Renal pelvis (tissue), 1 donor: ENCODE measurements at regions not wholly inside any gene's neighbourhood (a gene's known extent, or its start where the extent isn't known, plus 50 kb on each side); places are given as distances from the start of the nearest gene placed in this dataset.
"Not testable (repeated sequence)": the region's sequence is repeated elsewhere in the genome, so short reads cannot be mapped to it uniquely, and the experiment has no call there.

Experiments
- DNase-seq: peaks from one replicate; pipeline ENCODE4 v3.0.0-alpha.2; 2013

DNA sequence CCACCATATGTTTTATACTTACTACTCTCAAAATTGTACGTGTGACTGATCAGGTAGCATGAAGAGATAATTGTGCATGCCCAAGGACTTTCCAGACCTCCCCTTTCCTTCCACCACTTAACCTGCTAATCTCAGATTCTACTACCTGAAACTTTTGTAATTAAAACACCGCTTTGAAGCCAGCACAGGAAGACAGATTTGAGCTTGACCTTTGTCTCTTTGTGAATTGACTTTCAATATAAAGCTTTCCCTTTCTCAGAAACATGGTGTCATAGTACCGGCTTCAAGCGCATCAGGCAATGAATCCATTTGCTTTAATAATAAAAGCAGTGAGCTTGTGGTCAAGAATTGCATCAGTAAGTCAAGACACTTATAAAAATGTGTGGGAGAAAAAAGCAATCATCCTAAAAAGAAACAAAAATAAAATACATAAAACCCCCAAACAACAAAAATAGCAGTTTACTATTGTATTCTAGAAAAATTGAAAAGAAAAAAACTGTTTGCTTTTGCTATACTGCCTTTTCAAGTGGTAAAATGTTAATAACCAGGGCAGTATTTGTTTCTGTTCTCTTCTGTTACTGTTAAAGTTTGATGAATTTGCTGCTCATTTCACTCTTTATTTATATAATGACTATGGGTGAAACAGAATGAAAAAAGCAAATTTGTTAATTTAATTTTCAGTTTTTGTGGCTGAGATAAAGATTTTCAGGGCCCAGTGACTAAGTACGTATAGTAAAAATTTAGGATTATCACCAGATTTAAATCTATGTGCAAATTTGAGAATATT, 2075.3 kb downstream of the PCDH9 start:
- no peak for DNase-seq

DNA sequence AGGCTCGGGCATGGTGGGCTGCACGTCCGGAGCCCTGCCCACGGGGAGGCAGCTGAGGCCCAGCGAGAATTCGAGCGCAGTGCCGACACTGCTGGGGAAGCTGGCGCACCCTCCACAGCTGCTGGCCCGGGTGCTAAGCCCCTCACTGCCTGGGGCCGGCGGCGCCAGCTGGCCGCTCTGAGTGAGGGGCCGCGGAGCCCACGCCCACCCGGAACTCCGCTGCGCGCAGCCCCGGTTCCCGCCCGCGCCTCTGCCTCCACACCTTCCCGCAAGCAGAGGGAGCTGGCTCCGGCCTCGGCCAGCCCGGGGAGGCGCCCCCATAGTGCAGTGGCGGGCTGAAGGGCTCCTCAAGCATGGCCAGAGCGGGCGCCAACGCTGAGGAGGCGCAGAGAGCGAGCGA, 2080.4 kb downstream of the PCDH9 start:
- DNase-seq, result no peak

GRCh38 chr13:65143920-65144319, 2086.2 kb downstream of the PCDH9 start:
- no peak for DNase-seq

DNA sequence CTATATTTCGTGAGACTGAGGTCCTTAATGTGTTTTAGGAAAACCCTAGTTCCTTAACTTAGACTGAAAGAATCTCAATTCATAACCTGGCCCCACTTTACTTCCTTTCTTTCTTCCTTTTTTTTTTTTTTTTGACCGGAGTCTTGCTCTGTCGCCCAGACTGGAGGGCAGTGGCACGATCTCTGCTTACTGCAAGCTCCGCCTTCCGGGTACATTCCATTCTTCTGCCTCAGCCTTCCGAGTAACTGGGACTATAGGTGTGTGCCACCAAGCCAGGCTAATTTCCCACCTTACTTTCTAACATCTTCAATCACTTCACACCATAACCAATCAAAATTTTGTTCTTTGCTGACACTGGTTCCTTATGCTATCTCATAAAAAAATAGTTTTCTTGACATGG, 2097.0 kb downstream of the PCDH9 start:
- no peak for DNase-seq

DNA sequence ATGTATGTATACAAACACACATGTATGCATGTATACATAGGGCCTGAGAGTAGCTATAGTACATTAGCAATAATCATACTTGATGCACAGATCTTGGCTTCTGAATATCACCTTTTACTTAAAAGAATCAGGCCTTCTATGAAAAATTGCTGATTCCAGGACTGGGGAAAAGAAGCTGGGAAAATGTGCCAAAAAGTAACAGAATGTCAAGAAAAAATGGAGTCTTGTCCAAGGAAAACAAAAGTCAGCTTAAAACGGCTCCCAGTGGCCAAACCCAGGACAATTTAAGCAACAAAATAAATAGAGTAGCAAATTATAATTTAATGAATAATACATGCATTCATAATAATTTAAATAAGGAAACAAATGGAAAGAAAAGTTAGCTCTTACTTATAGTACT, 2104.9 kb downstream of the PCDH9 start:
- DNase-seq, result peak; percentile 4

DNA sequence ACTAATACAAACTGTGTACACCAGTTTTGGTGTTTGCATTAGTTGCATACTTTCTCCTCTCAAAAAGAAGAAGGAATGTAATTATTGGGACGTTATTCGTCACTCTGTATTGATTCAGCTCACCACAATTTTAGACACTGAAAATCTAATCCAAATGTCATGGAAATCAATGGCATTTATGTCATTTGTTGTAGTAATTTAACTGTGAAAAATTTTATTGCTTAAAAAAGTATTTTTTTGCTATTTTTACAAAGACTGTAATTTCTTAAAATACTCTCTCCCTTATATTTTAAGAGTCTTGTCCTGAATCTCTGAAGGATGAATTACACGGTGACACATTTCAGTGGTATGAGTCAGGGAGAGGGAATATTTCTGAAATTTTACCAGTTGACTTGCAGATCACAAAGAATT, 2117.6 kb downstream of the PCDH9 start:
- DNase-seq, result no peak

DNA sequence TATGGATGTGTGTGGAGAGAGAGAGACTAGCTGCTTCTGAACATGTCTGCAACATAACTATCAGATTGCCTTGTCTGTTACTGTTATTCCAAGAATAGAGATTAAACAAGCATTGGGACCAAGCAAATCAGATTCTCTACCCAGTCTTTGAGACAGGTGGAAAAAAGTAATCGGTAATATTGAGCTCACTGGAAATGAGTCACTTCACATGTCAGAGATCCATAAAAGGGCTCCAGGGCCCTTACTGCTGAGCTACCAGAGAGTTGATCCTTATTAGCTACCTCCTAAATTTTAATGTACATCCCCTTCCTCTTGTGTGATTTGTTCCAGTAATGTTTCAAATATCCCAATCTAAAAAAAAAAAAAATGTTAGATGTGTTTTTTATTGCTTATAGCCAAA, 2118.0 kb downstream of the PCDH9 start:
- no peak for DNase-seq

- no peak for DNase-seq
Measured at GRCh38 chr13:65111223-65111622, 2118.9 kb downstream of the PCDH9 start.

DNA sequence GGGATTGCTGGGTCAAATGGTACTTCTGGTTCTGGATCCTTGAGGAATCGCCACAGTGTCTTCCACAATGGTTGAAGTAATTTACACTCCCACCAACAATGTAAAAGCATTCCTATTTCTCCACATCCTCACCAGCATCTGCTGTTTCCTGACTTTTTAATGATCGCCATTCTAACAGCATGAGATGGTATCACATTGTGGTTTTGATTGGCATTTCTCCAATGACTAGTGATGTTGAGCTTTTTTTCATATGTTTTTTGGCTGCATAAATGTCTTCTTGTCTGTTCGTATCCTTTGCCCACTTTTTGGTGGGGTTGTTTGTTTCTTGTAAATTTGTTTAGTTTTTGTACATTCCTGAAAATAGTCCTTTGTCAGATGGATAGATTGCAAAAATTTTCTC, 2125.7 kb downstream of the PCDH9 start:
- not testable (repeated sequence) for DNase-seq

DNA sequence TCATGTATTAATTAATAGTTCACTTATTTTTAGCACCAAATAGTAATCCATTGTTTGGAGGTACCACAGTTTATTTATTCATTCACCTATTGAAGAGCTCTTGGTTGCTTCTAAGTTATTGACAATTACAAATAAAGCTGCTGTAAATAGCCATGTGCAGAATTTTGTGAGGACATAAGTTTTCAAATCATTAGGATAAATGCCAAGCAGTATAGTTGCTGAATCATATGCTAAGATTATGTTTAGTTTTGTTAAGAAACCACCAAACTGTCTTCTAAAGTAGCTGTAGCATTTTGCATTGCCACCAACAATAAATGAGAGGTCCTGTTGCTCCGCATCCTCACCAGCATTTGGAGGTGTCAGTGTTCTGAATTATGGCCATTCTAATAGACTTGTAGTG, 2126.8 kb downstream of the PCDH9 start:
- DNase-seq, result no peak

DNA sequence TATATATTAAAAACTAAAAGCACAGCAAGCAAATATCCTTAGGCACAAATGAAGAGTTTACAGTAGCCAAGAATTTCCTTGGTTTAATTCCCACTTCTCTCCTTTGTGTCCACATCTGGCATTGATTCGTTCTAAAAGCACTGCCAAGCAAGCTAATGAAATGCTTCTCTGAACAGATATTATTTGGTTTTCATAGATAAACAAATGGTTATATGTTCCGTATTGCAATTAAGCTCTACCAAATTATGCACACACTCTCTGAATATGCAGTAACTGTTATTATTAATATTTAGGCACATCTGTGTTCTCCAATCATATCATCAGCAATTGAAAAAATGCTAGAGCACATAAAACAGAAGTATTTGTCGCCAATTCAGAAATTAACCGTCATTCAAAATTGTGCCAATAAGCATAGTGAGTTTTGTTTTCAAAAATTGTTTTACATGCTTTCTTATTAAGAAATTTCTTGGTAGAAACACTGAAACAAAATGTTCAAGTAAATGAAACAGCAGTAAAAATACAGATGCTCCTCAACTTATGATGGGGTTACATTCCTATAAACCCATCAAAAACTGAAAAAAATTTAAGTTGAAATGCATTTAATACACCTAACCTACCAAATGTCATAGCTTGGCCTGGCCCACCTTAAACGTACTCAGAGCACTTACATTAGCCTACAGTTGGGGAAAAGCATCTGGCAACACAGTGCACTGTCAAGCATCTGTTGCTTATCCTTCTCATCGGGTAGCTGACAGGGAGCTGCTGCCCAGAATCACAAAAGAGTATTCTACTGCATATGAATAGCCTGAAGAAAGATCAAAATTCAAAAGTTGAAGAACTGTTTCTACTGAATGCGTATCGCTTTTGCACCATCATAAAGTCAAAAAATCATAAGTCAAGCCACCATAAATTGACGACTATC, 2134.7 kb downstream of the PCDH9 start:
- no peak for DNase-seq

DNA sequence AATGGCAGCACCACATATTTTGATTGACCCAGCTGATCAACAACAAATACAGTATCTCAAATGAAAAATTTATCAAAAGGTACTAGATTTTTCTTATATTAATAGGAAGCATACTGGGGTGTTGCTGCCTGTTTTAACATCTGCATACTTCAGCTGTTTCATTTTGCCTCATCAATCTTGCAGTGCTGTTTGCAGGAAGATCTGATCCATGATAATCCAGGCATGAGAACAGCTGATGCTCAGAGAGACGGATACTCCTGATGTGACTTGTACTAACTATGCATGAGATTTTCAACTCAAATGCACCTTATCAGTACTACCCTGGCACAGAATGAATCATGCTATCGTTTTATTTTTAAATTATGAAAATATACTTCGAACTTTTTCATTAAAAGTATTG, 2136.8 kb downstream of the PCDH9 start:
- DNase-seq, result no peak

DNA sequence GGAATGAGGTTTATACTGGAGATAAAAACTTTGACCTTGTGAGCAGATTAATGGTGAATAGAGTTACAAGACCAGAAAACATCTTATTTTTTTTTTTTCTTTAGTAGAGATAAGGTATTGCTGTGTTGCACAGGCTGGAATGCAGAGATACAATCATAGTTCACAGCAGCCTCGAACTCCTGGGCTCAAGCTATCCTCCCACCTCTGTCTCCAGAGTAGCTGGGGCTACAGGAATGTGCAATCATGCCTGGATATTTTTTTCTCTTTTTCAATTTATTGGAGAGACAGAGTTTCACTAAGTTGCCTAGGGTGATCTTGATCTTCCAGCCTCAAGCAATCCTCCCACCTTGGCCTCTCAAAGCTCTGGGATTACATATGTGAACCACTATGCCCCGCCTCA, 2139.1 kb downstream of the PCDH9 start:
- DNase-seq, result no peak

DNA sequence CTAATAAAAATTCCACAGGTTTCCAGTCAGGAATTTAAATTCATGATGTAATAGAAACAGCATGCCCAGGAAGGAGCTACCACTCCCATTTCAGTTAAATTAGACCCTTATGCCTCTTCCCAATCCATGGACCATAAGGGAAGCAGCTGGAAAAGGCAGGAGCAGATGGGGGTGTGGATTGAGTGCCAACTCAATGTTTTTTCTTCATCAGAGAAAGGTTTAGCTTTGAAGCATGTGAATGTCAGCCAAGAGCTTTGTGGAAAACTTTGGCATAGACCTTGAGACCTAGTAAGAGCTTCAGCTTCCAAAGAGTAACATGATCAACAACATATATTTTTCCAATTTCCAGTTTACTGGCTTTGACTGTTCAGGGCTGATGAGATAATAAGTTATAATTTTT, 2139.9 kb downstream of the PCDH9 start:
- no peak for DNase-seq

DNA sequence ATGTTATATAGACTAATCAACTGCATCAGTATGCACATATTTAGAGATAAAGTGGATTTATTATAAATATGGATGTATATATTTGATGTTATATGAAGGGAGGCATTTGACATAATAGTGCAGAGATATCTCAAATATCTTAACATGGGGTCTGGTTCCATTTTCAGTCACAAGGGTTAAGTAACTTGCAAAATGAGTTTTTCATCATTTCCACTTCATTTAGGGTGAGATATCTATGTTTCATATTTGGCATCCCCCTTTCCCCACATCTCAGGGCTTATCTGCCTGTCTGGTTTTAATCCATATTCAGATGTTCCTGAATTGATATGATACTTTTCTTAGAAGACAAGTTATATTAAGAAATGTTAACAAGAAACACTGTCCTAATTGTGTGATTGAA, 2141.2 kb downstream of the PCDH9 start:
- DNase-seq, result no peak

- no peak for DNase-seq
Measured at GRCh38 chr13:65085977-65086376, 2144.2 kb downstream of the PCDH9 start.

DNA sequence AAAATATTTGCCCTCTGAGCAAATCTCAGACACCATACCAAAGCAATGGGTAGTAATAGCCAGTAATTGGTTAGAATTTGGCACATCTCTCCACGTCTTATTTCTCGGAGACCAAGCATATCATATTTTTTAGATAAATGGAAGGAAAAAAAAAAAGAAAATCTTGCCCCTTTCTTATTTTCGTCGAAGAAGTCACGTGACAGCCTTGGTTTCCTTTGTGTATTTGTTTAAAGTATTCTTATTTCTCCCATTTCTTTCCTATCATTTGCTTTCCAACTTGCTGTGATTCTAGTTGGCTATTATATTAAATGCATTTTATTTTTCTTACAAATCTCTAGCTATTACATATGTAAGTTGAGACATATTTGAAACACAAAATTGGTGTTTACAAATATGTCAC, 2155.9 kb downstream of the PCDH9 start:
- DNase-seq, result no peak

DNA sequence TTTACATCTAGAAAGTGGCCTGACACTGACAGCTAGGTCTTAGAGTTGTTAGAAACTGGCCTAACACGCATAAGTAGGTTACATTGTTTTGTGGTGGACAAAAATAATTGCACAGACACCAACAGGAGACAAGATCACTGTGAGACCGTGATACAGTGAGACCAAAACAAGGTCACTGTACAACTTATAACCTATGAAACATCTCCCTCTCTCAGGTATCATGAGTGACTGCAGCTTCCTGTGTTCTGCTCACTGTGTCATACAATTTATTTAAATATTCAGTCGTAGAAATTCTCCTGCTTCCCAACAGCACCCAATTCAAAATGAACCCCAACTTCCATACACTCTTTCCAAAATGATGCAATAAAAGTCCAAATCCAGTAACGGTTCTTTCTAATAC, 2165.2 kb downstream of the PCDH9 start:
- DNase-seq, result no peak

DNA sequence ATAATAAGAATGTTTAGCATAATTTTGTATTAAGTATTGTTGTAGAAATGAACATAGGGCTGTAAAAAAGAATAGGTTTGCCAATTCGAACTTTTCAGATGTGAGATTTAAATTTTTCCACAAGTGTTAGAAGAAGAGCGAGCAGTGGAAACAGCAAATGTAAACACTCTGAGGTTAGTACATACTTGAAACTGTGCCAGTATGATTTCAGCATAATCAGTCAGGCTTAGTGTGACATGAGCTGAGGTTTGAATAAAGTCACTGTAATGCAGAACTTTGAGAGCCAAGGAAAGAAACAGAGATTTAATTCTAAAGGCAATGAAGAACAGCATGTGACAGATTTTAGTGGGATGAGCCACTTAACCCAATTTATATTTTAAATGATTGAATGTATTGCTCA, 2166.4 kb downstream of the PCDH9 start:
- DNase-seq, result peak; percentile 1

DNA sequence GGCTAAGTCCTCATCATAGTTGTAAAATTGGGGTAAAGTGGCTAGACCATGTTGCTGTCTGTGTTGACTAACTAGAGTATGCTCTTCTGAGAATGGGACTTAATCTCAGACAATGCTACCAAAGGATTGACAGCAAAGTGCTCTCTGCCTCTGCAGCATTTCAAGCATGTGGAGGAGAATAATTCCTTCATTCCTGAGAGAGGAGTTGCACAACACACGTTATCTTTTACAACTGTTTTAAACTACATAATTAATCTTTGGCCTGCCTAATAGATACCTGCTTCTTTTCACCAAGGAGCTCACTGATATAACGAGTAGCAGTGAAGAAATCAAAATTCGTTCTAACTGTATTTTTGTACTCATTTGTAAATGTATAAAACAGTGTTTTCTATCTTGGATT, 2172.2 kb downstream of the PCDH9 start:
- DNase-seq, result no peak

DNA sequence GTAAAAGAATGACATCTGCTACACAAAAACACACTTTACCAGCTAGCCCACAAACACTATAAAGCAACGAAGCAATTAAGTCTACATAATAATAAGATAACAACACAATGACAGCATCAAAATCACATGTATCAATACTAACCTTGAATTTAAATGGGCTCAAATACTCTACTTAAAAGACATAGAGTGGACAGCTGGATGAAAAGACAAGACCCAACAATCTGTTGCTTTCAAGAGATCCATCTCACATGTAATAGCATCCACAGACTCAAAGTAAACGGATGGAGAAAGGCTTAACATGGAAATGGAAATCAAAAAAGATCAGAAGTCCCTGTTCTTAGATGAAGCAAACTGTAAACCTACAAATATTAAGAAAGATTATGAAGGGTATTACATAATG, 2175.9 kb downstream of the PCDH9 start:
- no peak for DNase-seq

DNA sequence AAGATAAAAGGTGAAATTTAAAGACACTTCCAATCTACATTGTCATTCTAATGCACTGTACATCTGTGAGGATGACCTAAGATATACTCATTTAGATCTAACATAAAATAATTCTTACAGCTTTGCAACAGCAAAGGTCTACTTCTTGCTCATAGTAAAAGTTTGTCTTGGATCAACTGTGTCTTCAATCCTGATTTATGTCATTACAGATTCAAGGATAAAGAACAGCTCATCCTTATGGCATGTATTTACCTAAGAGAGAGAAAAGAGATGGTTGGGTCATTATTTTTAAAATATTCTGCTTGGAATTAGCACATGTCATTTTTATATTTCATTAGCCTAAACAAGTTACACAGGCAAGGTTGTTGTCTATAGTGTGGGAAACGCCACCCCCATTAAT, 2193.1 kb downstream of the PCDH9 start:
- no peak for DNase-seq

- no peak for DNase-seq
Measured at GRCh38 chr13:65035302-65035701, 2194.8 kb downstream of the PCDH9 start.
